Testis (tissue), 2 donors: ENCODE measurements at regions not wholly inside any gene's neighbourhood (a gene's known extent, or its start where the extent isn't known, plus 50 kb on each side); places are given as distances from the start of the nearest gene placed in this dataset.
"Not testable (repeated sequence)": the region's sequence is repeated elsewhere in the genome, so short reads cannot be mapped to it uniquely, and the experiment has no call there.

ENCODE experiments used
- DNase-seq: peaks from one replicate; pipeline ENCODE4 v3.0.0-alpha.2; 2019
- H3K27ac ChIP-seq, 2 donors: fragments of 200-600 bp; sonication (generic); one replicate each; pipeline ENCODE4 v1.5.1; 2019
- H3K27me3 ChIP-seq: fragments of 200-600 bp; sonication (generic); one replicate; pipeline ENCODE4 v1.5.1; 2019
- H3K36me3 ChIP-seq: fragments of 200-600 bp; sonication (generic); one replicate; pipeline ENCODE4 v1.5.1; 2017; ENCODE audit warnings: low read depth; ENCODE audit errors: missing control alignments
- H3K4me1 ChIP-seq: fragments of 200-600 bp; sonication (generic); one replicate; pipeline ENCODE4 v1.5.1; 2019
- H3K4me3 ChIP-seq, 2 donors: fragments of 200-600 bp; sonication (generic); one replicate each; pipeline ENCODE4 v1.5.1; 2017 to 2019
- H3K9me3 ChIP-seq: fragments of 200-600 bp; sonication (generic); one replicate; pipeline ENCODE4 v1.5.1; 2017
- POLR2A ChIP-seq: fragments of 450-650 bp; IDR thresholded peaks from one replicate; pipeline ENCODE4 v1.6.1; 2017; ENCODE audit warnings: antibody characterized with exemption, mild to moderate bottlenecking, moderate library complexity
- WGBS, 2 donors: methylation state at CpG; one replicate each; pipeline ENCODE4 v1.1.5; 2018; 5-methylcytosine and 5-hydroxymethylcytosine counted together
- intact Hi-C: fragments of 100-400 bp; cut with DNase I; formaldehyde crosslinking; loops from one replicate; pipeline ENCODE4 v1.15.1; 2023; ENCODE audit warnings: low total_unique reads
- TF ChIP-seq, protein P1 (sequence below), 3 experiments: fragments of 450-650 bp in 2 of 3; fragments of 200-600 bp in 1 of 3; sonication (generic) in 1 of 3; IDR thresholded peaks; one replicate each; pipeline ENCODE4 v1.5.1; 2016 to 2019; ENCODE audit warnings: antibody characterized with exemption in 3 of 3, mild to moderate bottlenecking in 2 of 3, moderate library complexity in 1 of 3

DNA sequence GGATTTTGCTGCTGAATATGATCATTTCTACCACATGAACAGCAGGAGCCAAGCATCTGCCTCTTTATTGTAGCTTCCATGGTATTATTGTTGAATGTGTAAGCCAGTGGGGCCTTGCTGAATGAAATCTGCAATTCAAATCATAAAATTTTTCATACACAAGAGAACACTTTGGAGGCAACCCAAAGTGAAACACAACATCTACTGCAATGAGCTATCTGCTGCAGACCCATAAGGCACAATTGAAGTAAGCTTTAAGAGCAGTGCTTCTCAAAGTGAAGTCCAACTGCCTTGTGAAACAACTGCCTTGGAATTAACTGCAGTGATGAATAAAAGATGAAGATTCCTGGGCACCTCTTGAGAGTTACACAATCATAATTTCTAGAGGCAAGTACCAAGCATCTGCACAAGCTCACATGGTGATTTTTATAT lies 626.3 kb upstream of the INTU start:
- no peak for DNase-seq
- Histone ChIP-seq H3K36me3 (no peaks in the 10 kb centered on the region), H3K4me3 (no peak overlapping the region), H3K27ac (no peak overlapping the region), H3K27me3 (no peaks in the 10 kb centered on the region), H3K4me1 (no peaks in the 10 kb centered on the region), H3K9me3 (no peaks in the 10 kb centered on the region)
- TF ChIP-seq, protein P1, sequence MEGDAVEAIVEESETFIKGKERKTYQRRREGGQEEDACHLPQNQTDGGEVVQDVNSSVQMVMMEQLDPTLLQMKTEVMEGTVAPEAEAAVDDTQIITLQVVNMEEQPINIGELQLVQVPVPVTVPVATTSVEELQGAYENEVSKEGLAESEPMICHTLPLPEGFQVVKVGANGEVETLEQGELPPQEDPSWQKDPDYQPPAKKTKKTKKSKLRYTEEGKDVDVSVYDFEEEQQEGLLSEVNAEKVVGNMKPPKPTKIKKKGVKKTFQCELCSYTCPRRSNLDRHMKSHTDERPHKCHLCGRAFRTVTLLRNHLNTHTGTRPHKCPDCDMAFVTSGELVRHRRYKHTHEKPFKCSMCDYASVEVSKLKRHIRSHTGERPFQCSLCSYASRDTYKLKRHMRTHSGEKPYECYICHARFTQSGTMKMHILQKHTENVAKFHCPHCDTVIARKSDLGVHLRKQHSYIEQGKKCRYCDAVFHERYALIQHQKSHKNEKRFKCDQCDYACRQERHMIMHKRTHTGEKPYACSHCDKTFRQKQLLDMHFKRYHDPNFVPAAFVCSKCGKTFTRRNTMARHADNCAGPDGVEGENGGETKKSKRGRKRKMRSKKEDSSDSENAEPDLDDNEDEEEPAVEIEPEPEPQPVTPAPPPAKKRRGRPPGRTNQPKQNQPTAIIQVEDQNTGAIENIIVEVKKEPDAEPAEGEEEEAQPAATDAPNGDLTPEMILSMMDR (IDR thresholded peaks at IDR 0.05) = no peak
- no peak for TF ChIP-seq POLR2A
- intact Hi-C loops = no loop called here

DNA sequence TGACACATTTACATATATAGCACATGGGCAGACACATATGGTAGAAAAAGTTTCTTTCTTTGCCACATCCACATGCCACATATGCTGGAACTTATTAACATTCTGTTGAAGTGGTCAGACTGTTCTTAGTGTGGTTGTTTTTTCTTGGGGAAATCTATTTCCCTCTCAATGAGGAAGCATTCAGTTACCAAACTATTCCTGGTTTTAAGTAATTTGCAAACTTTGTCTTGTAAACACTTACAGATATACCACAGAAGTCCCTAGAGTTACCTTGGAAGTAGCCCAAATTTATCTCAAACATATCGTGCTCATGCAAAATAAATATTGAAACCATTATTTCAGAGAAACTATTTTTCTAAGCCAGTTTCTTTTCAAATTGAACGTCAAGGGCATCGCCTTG lies 625.5 kb upstream of the INTU start:
- DNase-seq = no peak

DNA sequence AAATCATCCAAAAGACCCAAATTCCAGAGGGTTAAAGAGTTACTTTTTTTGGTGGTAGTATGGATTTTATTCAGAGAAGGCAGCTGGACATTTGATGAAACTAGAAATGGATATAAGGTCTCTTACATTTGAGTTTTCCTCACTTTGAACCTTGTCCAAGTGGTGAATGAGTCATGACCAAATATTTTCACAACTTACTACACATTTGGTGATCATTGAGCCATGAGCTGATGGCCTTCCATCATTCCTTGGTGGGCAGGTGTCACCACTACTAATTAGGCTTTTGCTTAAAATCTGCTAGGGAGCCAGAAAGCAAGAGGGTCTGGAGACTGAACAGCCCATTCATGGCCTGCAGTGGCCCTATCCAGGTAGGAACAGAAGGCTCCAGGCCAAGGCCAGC lies 620.2 kb upstream of the INTU start:
- no peaks in the 10 kb centered on the region for H3K4me1 ChIP-seq
- H3K36me3 ChIP-seq = no peaks in the 10 kb centered on the region
- no peaks in the 10 kb centered on the region for H3K9me3 ChIP-seq
- intact Hi-C loops = no loop called here
- no peak for DNase-seq
- no peak overlapping the region for H3K4me3 ChIP-seq
- H3K27ac ChIP-seq = no peak overlapping the region
- H3K27me3 ChIP-seq = no peaks in the 10 kb centered on the region
- TF ChIP-seq POLR2A = no peak
- TF ChIP-seq, protein P1 (IDR thresholded peaks at IDR 0.05) = no peak

More for the DNA sequence above, 625.5 kb upstream of the INTU start:
- H3K4me3 ChIP-seq = no peak overlapping the region
- no peak overlapping the region for H3K27ac ChIP-seq
- intact Hi-C loops = no loop called here
- TF ChIP-seq, protein P1 (IDR thresholded peaks at IDR 0.05) = no peak
- TF ChIP-seq POLR2A = no peak
- H3K9me3 ChIP-seq = no peaks in the 10 kb centered on the region
- no peaks in the 10 kb centered on the region for H3K36me3 ChIP-seq
- 71 to 79% methylated on average over 3 of the region's 3 CpGs for whole genome bisulfite sequencing, 2 donors
- H3K27me3 ChIP-seq = no peaks in the 10 kb centered on the region
- no peaks in the 10 kb centered on the region for H3K4me1 ChIP-seq

DNA sequence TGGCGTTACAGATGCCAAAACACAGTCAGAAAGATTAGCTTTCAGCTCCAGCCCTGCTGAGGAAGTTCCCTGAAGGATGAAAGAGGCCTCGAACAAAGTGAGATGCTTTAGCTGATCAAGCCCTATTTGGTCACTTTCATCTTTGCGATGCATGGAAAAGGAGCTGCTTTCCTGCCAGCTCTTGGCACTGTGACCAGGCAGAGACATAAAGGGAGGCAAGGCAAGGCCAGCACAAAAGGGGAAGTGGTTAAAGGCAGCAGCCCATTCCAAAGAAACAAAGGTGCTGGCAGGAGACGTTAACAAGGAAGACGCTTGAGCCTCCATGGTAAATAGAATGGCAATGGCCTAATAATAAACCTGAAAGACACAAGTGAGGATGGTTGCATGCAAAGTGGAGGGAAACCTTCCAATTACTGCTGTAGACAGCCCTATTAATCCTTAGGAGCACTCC lies 617.1 kb upstream of the INTU start:
- H3K4me3 ChIP-seq = no peak overlapping the region

DNA sequence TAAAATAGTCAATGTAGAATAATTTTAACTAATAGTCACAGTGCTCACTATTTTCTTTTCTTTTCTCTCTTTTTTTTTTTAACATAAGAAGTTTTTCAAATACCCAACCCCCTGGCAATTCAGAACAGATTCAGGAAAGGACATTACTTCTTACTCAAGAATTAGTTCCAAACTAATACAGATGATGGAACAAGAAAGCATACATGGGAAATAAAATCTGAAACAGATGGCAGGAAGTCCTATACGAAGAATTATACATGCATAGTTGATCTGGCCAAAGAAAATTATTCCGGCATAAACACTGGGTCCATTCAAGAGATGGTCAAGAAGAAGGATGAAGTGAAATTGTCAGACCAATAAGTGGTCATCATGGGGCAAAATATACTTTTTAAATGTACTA lies 614.4 kb upstream of the INTU start:
- TF ChIP-seq, protein P1 (IDR thresholded peaks at IDR 0.05) = no peak
- intact Hi-C loops = no loop called here
- no peaks in the 10 kb centered on the region for H3K27me3 ChIP-seq
- H3K4me1 ChIP-seq = no peaks in the 10 kb centered on the region
- no peaks in the 10 kb centered on the region for H3K9me3 ChIP-seq
- no peak overlapping the region for H3K27ac ChIP-seq
- H3K4me3 ChIP-seq = no peak overlapping the region
- WGBS, 2 donors = 88 to 91% methylated on average over 2 of the region's 2 CpGs
- no peak for DNase-seq
- no peaks in the 10 kb centered on the region for H3K36me3 ChIP-seq

More for the DNA sequence above, 617.1 kb upstream of the INTU start:
- no peak for DNase-seq
- H3K27me3 ChIP-seq = no peaks in the 10 kb centered on the region
- no peaks in the 10 kb centered on the region for H3K9me3 ChIP-seq
- no peaks in the 10 kb centered on the region for H3K4me1 ChIP-seq
- 52 to 66% methylated on average over 5 of the region's 5 CpGs for WGBS, 2 donors
- H3K27ac ChIP-seq = no peak overlapping the region
- intact Hi-C loops = no loop called here
- no peaks in the 10 kb centered on the region for H3K36me3 ChIP-seq
- TF ChIP-seq POLR2A = no peak
- TF ChIP-seq, protein P1 (IDR thresholded peaks at IDR 0.05) = no peak

DNA sequence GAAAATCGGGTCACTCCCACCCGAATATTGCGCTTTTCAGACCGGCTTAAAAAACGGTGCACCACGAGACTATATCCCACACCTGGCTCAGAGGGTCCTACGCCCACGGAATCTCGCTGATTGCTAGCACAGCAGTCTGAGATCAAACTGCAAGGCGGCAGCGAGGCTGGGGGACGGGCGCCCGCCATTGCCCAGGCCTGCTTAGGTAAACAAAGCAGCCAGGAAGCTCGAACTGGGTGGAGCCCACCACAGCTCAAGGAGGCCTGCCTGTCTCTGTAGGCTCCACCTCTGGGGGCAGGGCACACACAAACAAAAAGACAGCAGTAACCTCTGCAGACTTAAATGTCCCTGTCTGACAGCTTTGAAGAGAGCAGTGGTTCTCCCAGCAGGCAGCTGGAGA lies 611.9 kb upstream of the INTU start:
- H3K27ac ChIP-seq, H3K36me3 ChIP-seq, H3K4me1 ChIP-seq, DNase-seq, H3K4me3 ChIP-seq, H3K9me3 ChIP-seq, H3K27me3 ChIP-seq, intact Hi-C loops: not testable (repeated sequence)
- WGBS, 2 donors = 100% methylated on average over 6 of the region's 15 CpGs; no CpG with 5 or more reads in 1 of the 2 donors
